ENCODE measurements at regions not wholly inside any gene's neighbourhood (a gene's known extent, or its start where the extent isn't known, plus 50 kb on each side); places are given as distances from the start of the nearest gene placed in this dataset.

GRCh38 chr6:14462135-14462534 lies 344.6 kb downstream of the CD83 start:
- TF ChIP-seq EZH2phosphoT487 (conservative IDR thresholded peaks at IDR 0.05; ENCODE audit: low read length): no peak
- TF ChIP-seq, protein P1, sequence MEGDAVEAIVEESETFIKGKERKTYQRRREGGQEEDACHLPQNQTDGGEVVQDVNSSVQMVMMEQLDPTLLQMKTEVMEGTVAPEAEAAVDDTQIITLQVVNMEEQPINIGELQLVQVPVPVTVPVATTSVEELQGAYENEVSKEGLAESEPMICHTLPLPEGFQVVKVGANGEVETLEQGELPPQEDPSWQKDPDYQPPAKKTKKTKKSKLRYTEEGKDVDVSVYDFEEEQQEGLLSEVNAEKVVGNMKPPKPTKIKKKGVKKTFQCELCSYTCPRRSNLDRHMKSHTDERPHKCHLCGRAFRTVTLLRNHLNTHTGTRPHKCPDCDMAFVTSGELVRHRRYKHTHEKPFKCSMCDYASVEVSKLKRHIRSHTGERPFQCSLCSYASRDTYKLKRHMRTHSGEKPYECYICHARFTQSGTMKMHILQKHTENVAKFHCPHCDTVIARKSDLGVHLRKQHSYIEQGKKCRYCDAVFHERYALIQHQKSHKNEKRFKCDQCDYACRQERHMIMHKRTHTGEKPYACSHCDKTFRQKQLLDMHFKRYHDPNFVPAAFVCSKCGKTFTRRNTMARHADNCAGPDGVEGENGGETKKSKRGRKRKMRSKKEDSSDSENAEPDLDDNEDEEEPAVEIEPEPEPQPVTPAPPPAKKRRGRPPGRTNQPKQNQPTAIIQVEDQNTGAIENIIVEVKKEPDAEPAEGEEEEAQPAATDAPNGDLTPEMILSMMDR (IDR thresholded peaks at IDR 0.05; ENCODE audit: insufficient read depth, low read length, poor library complexity, severe bottlenecking): no peak
